SK-N-SH (cell line): ENCODE measurements at regions not wholly inside any gene's neighbourhood (a gene's known extent, or its start where the extent isn't known, plus 50 kb on each side); places are given as distances from the start of the nearest gene placed in this dataset.

Experiments used
- CTCF ChIA-PET: fragments of 300-600, 350-600 bp; formaldehyde crosslinking; extraction: SDS; loops from one replicate; lab custom pipeline; 2021; lab: Yijun Ruan, JAX
- POLR2A ChIA-PET: fragments of 350-600 bp; sonication (Branson Sonifier 250); formaldehyde crosslinking; extraction: SDS; loops from one replicate; lab custom pipeline; 2020; ENCODE audit warnings: antibody characterized with exemption, inconsistent platforms; lab: Yijun Ruan, JAX
- DNase-seq: peaks from one replicate; pipeline ENCODE4 v3.0.0; 2012
- H2AFZ ChIP-seq: fragments of 200-600 bp; sonication (generic); 2 replicates; pipeline ENCODE4 v1.8.1; 2016; ENCODE audit warnings: antibody characterized with exemption, mild to moderate bottlenecking, low read depth
- H3F3A ChIP-seq: fragments of 200-600 bp; sonication (generic); replicated peaks from 2 replicates; pipeline ENCODE3; 2016; ENCODE audit warnings: antibody characterized with exemption, mild to moderate bottlenecking; ENCODE audit not compliant: insufficient read depth
- H3K27ac ChIP-seq, 2 experiments: fragments of 200-500 bp in 1 of 2; fragments of 200-600 bp in 1 of 2; sonication (Bioruptor generic) in 1 of 2; sonication (generic), shearing (Covaris generic) in 1 of 2; 2 replicates each; pipeline versions ENCODE4 v1.5.1 to v1.6.1; 2014 to 2016; ENCODE audit warnings: low read depth in 2 of 2, inconsistent platforms in 1 of 2, low read length in 1 of 2, mild to moderate bottlenecking in 1 of 2, mixed read lengths in 1 of 2
- H3K27me3 ChIP-seq: fragments of 200-600 bp; sonication (generic), shearing (Covaris generic); 2 replicates; pipeline ENCODE4 v1.6.1; 2016; ENCODE audit warnings: mixed run types; ENCODE audit not compliant: insufficient read depth
- H3K36me3 ChIP-seq, 2 experiments: fragments of 200-500 bp in 1 of 2; fragments of 200-600 bp in 1 of 2; sonication (Bioruptor generic) in 1 of 2; sonication (generic) in 1 of 2; replicated peaks in 1 of 2; 2 replicates each; pipeline versions ENCODE3 to v1.5.1; 2014 to 2016; ENCODE audit warnings: low read length in 1 of 2, mild to moderate bottlenecking in 1 of 2; ENCODE audit not compliant: insufficient read depth in 2 of 2, control insufficient read depth in 1 of 2
- H3K4me1 ChIP-seq, 2 experiments: fragments of 200-500 bp in 1 of 2; fragments of 200-600 bp in 1 of 2; sonication (Bioruptor generic) in 1 of 2; sonication (generic), shearing (Covaris generic) in 1 of 2; 2 replicates each; pipeline versions ENCODE4 v1.5.1 to v1.6.1; 2014 to 2016; ENCODE audit warnings: low read depth in 1 of 2, low read length in 1 of 2, mixed run types in 1 of 2; ENCODE audit not compliant: insufficient read depth in 2 of 2, control insufficient read depth in 1 of 2
- H3K4me2 ChIP-seq: fragments of 200-600 bp; sonication (generic), shearing (Covaris generic); 2 replicates; pipeline ENCODE4 v1.6.1; 2017; ENCODE audit warnings: mixed run types
- H3K4me3 ChIP-seq, 2 experiments: fragments of 200-500 bp in 1 of 2; fragments of 200-600 bp in 1 of 2; sonication (Bioruptor generic) in 1 of 2; sonication (generic), shearing (Covaris generic) in 1 of 2; 2 replicates each; pipeline versions ENCODE4 v1.5.1 to v1.8.1; 2014 to 2016; ENCODE audit warnings: low read depth in 2 of 2, inconsistent platforms in 1 of 2, low read length in 1 of 2, mild to moderate bottlenecking in 1 of 2, mixed read lengths in 1 of 2, moderate library complexity in 1 of 2
- H3K79me2 ChIP-seq: fragments of 200-600 bp; sonication (generic); 2 replicates; pipeline ENCODE4 v1.8.1; 2017; ENCODE audit warnings: mild to moderate bottlenecking; ENCODE audit not compliant: insufficient read depth
- H3K9ac ChIP-seq: fragments of 200-600 bp; sonication (generic); 2 replicates; pipeline ENCODE4 v1.6.1; 2017; ENCODE audit warnings: mixed run types
- H3K9me2 ChIP-seq: fragments of 200-600 bp; sonication (generic); 2 replicates; pipeline ENCODE4 v1.6.1; 2017; ENCODE audit warnings: mixed run types
- H3K9me3 ChIP-seq: fragments of 200-600 bp; sonication (generic); 2 replicates; pipeline ENCODE4 v1.6.1; 2017; ENCODE audit warnings: mixed run types, mild to moderate bottlenecking, moderate library complexity
- H4K20me1 ChIP-seq: fragments of 200-600 bp; sonication (generic); 2 replicates; pipeline ENCODE4 v1.6.1; 2017; ENCODE audit warnings: mild to moderate bottlenecking, mixed run types; ENCODE audit not compliant: insufficient read depth
- CHD2 ChIP-seq: fragments of 150-350 bp; IDR thresholded peaks from 2 replicates; pipeline ENCODE4 v1.6.1; 2018; ENCODE audit warnings: low read length; ENCODE audit not compliant: partially characterized antibody
- EP300 ChIP-seq, 2 experiments: IDR thresholded peaks; 2 replicates each; pipeline versions ENCODE4 v1.4.0 to v1.6.1; 2012; ENCODE audit warnings: borderline replicate concordance in 1 of 2, low read depth in 1 of 2, low read length in 1 of 2
- EZH2phosphoT487 ChIP-seq: fragments of 200-600 bp; sonication (generic); IDR thresholded peaks from 2 replicates; pipeline ENCODE4 v1.6.1; 2017; ENCODE audit warnings: low read depth, mixed run types, mild to moderate bottlenecking, antibody characterized with exemption, moderate library complexity, borderline replicate concordance
- FOXJ3 ChIP-seq: sonication (generic); formaldehyde crosslinking; IDR thresholded peaks from 2 replicates; pipeline ENCODE4 v1.5.1; 2020; ENCODE audit warnings: mild to moderate bottlenecking, missing genetic modification reagents
- FOXM1 ChIP-seq: IDR thresholded peaks from 2 replicates; pipeline ENCODE4 v1.4.0; 2012; ENCODE audit warnings: low read depth, mild to moderate bottlenecking
- GABPA ChIP-seq: IDR thresholded peaks from 2 replicates; pipeline ENCODE4 v1.4.0; 2012; ENCODE audit warnings: low read depth, mild to moderate bottlenecking
- MAX ChIP-seq: IDR thresholded peaks from 2 replicates; pipeline ENCODE4 v1.4.0; 2012; ENCODE audit warnings: low read depth
- MEF2A ChIP-seq: IDR thresholded peaks from 2 replicates; pipeline ENCODE4 v1.4.0; 2012; ENCODE audit warnings: low read depth, borderline replicate concordance
- RCOR1 ChIP-seq: fragments of 150-350 bp; IDR thresholded peaks from 2 replicates; pipeline ENCODE4 v1.6.1; 2017; ENCODE audit warnings: antibody characterized with exemption, low read length
- RXRA ChIP-seq: IDR thresholded peaks from 2 replicates; pipeline ENCODE4 v1.4.0; 2012; ENCODE audit warnings: low read depth, mild to moderate bottlenecking, borderline replicate concordance
- SIN3A ChIP-seq: IDR thresholded peaks from 2 replicates; pipeline ENCODE4 v1.6.1; 2012; ENCODE audit warnings: low read depth, mild to moderate bottlenecking, low read length, moderate library complexity, borderline replicate concordance
- TAF1 ChIP-seq: IDR thresholded peaks from 2 replicates; pipeline ENCODE4 v1.6.1; 2012; ENCODE audit warnings: low read depth, mild to moderate bottlenecking, low read length, moderate library complexity, borderline replicate concordance
- USF1 ChIP-seq: IDR thresholded peaks from 2 replicates; pipeline ENCODE4 v1.4.0; 2012; ENCODE audit warnings: low read depth, borderline replicate concordance
- YY1 ChIP-seq: IDR thresholded peaks from 2 replicates; pipeline ENCODE4 v1.4.0; 2012; ENCODE audit warnings: low read depth, mild to moderate bottlenecking
- ZBTB33 ChIP-seq: IDR thresholded peaks from 2 replicates; pipeline ENCODE4 v1.4.0; 2012; ENCODE audit warnings: low read depth, borderline replicate concordance
- WGBS: methylation state at CpG from one replicate; pipeline ENCODE4 v1.1.6; 2017; ENCODE audit warnings: low lambda C conversion rate; 5-methylcytosine and 5-hydroxymethylcytosine counted together

GRCh38 chr7:66415659-66416265 lies 210.6 kb downstream of the TPST1 start (continued):
- no peak for TF ChIP-seq ZBTB33

- peaks cover 4 to 5% of the 10 kb centered on the region in 2 experiments; a peak in 2 of 4 replicates for H3K4me1 ChIP-seq
- WGBS = 94% methylated on average over 3 of the region's 3 CpGs
- H4K20me1 ChIP-seq = no peaks in the 10 kb centered on the region
- no peak for TF ChIP-seq RXRA
- TF ChIP-seq MEF2A = no peak
- TF ChIP-seq SIN3A = no peak
- TF ChIP-seq MAX = no peak
- no peak for TF ChIP-seq RCOR1
- no peak for TF ChIP-seq FOXJ3 (CRISPR knock-in tag)
- TF ChIP-seq EZH2phosphoT487 = no peak
- TF ChIP-seq YY1 = no peak
- no peak for TF ChIP-seq EP300 (IDR thresholded peaks at IDR 0.05; ENCODE audit: borderline replicate concordance in 1 of 2, low read depth in 1 of 2, low read length in 1 of 2)
- no peak for TF ChIP-seq CHD2
- no peak for TF ChIP-seq USF1
- no peak for TF ChIP-seq FOXM1
- TF ChIP-seq TAF1 = no peak
- TF ChIP-seq GABPA = no peak
- no peak overlapping the region for H3K4me3 ChIP-seq
- no peak overlapping the region for H2AFZ ChIP-seq
- H3K36me3 ChIP-seq = no peaks in the 10 kb centered on the region
- H3K27ac ChIP-seq = no peak overlapping the region
- H3K4me2 ChIP-seq = no peak overlapping the region
- DNase-seq = no peak
- ChIA-PET POLR2A (no interaction called here), CTCF (interaction anchor here (1.1 kb wide), 1 partner anchor 159 kb away, joined by 3 read pairs; no protein-coding TSS in a partner anchor)
- H3K9ac ChIP-seq = no peak overlapping the region
- H3K9me2 ChIP-seq = no peaks in the 10 kb centered on the region
- no peaks in the 10 kb centered on the region for H3K79me2 ChIP-seq
- H3K9me3 ChIP-seq = no peaks in the 10 kb centered on the region
- no peaks in the 10 kb centered on the region for H3F3A ChIP-seq
- H3K27me3 ChIP-seq = no peaks in the 10 kb centered on the region
These were observed 210.1 kb upstream of the KCTD7 start for GRCh38 chr7:66418537-66418936.
